AG10803 (cell line): ENCODE measurements at regions not wholly inside any gene's neighbourhood (a gene's known extent, or its start where the extent isn't known, plus 50 kb on each side); places are given as distances from the start of the nearest gene placed in this dataset.

Source experiments
- DNase-seq: peaks from one replicate; pipeline ENCODE4 v3.0.0; 2010; ENCODE audit warnings: low read depth
- H3K4me3 ChIP-seq: 2 replicates; pipeline ENCODE4 v1.5.1; 2011; ENCODE audit warnings: mild to moderate bottlenecking, low read length, control low read depth
- CTCF ChIP-seq: conservative IDR thresholded peaks from 2 replicates; pipeline ENCODE4 v1.5.1; 2011; ENCODE audit warnings: mild to moderate bottlenecking, low read length, control low read depth, inconsistent platforms

GRCh38 chr2:41835401-41835800 lies 212.4 kb upstream of the PKDCC start:
- no peak for TF ChIP-seq CTCF
- no peak overlapping the region for H3K4me3 ChIP-seq
- no peak for DNase-seq

- peak; percentile 28 for DNase-seq
- no peak for TF ChIP-seq CTCF
- H3K4me3 ChIP-seq, result no peak overlapping the region
These were observed 210.9 kb upstream of the PKDCC start for GRCh38 chr2:41836948-41837347.

GRCh38 chr2:41837610-41838009 lies 210.2 kb upstream of the PKDCC start:
- no peak overlapping the region for H3K4me3 ChIP-seq
- no peak for TF ChIP-seq CTCF
- no peak for DNase-seq

GRCh38 chr2:41840702-41841551 lies 206.9 kb upstream of the PKDCC start:
- peak overlapping the region; percentile 82 for H3K4me3 ChIP-seq
- peak; percentile 98 for TF ChIP-seq CTCF
- peak; percentile 96 for DNase-seq

GRCh38 chr2:41846962-41847361 lies 200.9 kb upstream of the PKDCC start:
- DNase-seq, result no peak
- no peak overlapping the region for H3K4me3 ChIP-seq
- TF ChIP-seq CTCF, result no peak

- no peak overlapping the region for H3K4me3 ChIP-seq
- no peak for TF ChIP-seq CTCF
- peak; percentile 67 for DNase-seq
These were observed 199.9 kb upstream of the PKDCC start for GRCh38 chr2:41847744-41848441.

- no peak for TF ChIP-seq CTCF
- no peak for DNase-seq
- H3K4me3 ChIP-seq, result no peak overlapping the region
These were observed 196.3 kb upstream of the PKDCC start for GRCh38 chr2:41851554-41851953.
